ENCODE measurements at regions not wholly inside any gene's neighbourhood (a gene's known extent, or its start where the extent isn't known, plus 50 kb on each side); places are given as distances from the start of the nearest gene placed in this dataset.

DNA sequence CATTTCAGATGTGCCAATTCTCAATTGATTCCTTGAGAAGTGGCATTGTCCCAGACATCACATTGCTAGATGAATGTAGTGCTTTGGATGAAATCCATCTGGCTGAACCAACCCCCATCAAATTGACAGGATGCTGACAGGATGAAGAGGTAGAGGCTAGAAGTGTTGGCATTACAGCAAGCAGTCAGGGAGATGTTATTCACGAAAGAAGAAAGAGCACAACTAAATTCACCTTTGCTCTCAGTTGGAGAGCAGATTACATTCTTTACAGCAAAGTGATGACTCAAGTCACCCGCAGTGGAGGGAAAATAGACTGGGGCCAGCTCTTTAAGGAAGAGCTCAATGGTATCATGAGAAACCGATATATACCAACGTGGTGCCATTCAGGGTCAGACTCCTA lies 259.6 kb downstream of the C4orf33 start:
- Histone ChIP-seq H3K27me3 (ENCODE audit: control insufficient read depth, extremely low read depth, insufficient read depth, low read length) (no peaks in the 10 kb centered on the region), H3K9me3 (ENCODE audit: control insufficient read depth, low read depth, low read length) (no peaks in the 10 kb centered on the region), H3K9me1 (ENCODE audit: control insufficient read depth, extremely low read depth, insufficient read depth, low read length) (no peaks in the 10 kb centered on the region), H3K36me3 (ENCODE audit: control insufficient read depth in 2 of 2, extremely low read depth in 1 of 2, insufficient read depth in 2 of 2, low read length in 2 of 2) (no peaks in the 10 kb centered on the region), H3K4me3 (ENCODE audit: control insufficient read depth in 2 of 3, extremely low read depth in 1 of 3, insufficient read depth in 2 of 3, low read depth in 1 of 3, low read length in 3 of 3) (no peak overlapping the region), H2AFZ (ENCODE audit: control insufficient read depth, low read length) (no peak overlapping the region), H3K79me2 (ENCODE audit: control insufficient read depth, insufficient read depth, low read length) (no peaks in the 10 kb centered on the region), H3K9ac (ENCODE audit: control insufficient read depth, extremely low read depth, insufficient read depth, low read length) (no peak overlapping the region), H3K4me2 (ENCODE audit: control insufficient read depth, extremely low read depth, insufficient read depth, low read depth, low read length) (no peak overlapping the region), H4K20me1 (ENCODE audit: control insufficient read depth, extremely low read depth, insufficient read depth, low read length) (no peaks in the 10 kb centered on the region), H3K4me1 (ENCODE audit: control insufficient read depth, extremely low read depth, insufficient read depth, low read length) (peaks cover 3% of the 10 kb centered on the region), H3K27ac (ENCODE audit: control insufficient read depth, insufficient read depth, low read length) (no peak overlapping the region)
- TF ChIP-seq EZH2 (IDR thresholded peaks at IDR 0.05; ENCODE audit: low read length) = no peak
- TF ChIP-seq, protein P1, sequence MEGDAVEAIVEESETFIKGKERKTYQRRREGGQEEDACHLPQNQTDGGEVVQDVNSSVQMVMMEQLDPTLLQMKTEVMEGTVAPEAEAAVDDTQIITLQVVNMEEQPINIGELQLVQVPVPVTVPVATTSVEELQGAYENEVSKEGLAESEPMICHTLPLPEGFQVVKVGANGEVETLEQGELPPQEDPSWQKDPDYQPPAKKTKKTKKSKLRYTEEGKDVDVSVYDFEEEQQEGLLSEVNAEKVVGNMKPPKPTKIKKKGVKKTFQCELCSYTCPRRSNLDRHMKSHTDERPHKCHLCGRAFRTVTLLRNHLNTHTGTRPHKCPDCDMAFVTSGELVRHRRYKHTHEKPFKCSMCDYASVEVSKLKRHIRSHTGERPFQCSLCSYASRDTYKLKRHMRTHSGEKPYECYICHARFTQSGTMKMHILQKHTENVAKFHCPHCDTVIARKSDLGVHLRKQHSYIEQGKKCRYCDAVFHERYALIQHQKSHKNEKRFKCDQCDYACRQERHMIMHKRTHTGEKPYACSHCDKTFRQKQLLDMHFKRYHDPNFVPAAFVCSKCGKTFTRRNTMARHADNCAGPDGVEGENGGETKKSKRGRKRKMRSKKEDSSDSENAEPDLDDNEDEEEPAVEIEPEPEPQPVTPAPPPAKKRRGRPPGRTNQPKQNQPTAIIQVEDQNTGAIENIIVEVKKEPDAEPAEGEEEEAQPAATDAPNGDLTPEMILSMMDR (optimal IDR thresholded peaks at IDR 0.05 in 1 of 3, IDR thresholded peaks at IDR 0.05 in 1 of 3, conservative IDR thresholded peaks at IDR 0.05 in 1 of 3; ENCODE audit: extremely low read depth in 1 of 3, insufficient read depth in 2 of 3, low read length in 3 of 3) = no peak
- DNase-seq (ENCODE audit: low read depth, low spot score) (no peak), FAIRE-seq (no peak)
- dilution Hi-C loops (cut with MboI; ENCODE audit: extremely low pct_ligation_motif_present, low sequenced_read_pairs) = no loop called here

DNA sequence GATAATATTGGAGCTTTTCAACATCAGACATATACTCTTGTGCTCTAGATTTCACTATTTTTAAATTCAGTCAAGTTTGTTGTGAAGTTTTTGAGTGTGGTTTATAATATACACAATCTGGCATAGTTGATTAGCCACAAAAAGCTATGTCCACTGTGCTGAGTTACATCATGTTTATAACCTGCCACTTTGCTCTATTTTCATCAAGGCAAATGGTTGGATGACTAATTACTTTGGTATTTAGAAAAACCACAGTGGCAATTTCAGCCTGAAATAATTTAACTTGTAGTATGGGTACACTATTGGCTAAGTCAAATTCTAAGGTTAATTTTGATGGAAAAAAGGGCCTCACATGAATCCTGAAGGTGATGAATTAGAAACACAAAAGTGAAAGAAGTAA lies 262.6 kb downstream of the C4orf33 start:
- no peaks in the 10 kb centered on the region for H3K9me1 ChIP-seq (ENCODE audit: control insufficient read depth, extremely low read depth, insufficient read depth, low read length)
- H3K27me3 ChIP-seq (ENCODE audit: control insufficient read depth, extremely low read depth, insufficient read depth, low read length) = no peaks in the 10 kb centered on the region
- peaks cover 3% of the 10 kb centered on the region for H3K4me1 ChIP-seq (ENCODE audit: control insufficient read depth, extremely low read depth, insufficient read depth, low read length)
- TF ChIP-seq, protein P1 (optimal IDR thresholded peaks at IDR 0.05 in 1 of 3, IDR thresholded peaks at IDR 0.05 in 1 of 3, conservative IDR thresholded peaks at IDR 0.05 in 1 of 3; ENCODE audit: extremely low read depth in 1 of 3, insufficient read depth in 2 of 3, low read length in 3 of 3) = no peak
- TF ChIP-seq EZH2 (IDR thresholded peaks at IDR 0.05; ENCODE audit: low read length) = no peak
- H3K9ac ChIP-seq (ENCODE audit: control insufficient read depth, extremely low read depth, insufficient read depth, low read length) = no peak overlapping the region
- DNase-seq (ENCODE audit: low read depth, low spot score) (no peak), FAIRE-seq (no peak)
- no peaks in the 10 kb centered on the region for H3K36me3 ChIP-seq (ENCODE audit: control insufficient read depth in 2 of 2, extremely low read depth in 1 of 2, insufficient read depth in 2 of 2, low read length in 2 of 2)
- H4K20me1 ChIP-seq (ENCODE audit: control insufficient read depth, extremely low read depth, insufficient read depth, low read length) = no peaks in the 10 kb centered on the region
- dilution Hi-C loops (cut with MboI; ENCODE audit: extremely low pct_ligation_motif_present, low sequenced_read_pairs) = no loop called here
- H3K9me3 ChIP-seq (ENCODE audit: control insufficient read depth, low read depth, low read length) = no peaks in the 10 kb centered on the region
- H3K27ac ChIP-seq (ENCODE audit: control insufficient read depth, insufficient read depth, low read length) = no peak overlapping the region
- H2AFZ ChIP-seq (ENCODE audit: control insufficient read depth, low read length) = no peak overlapping the region
- no peak overlapping the region for H3K4me3 ChIP-seq (ENCODE audit: control insufficient read depth in 2 of 3, extremely low read depth in 1 of 3, insufficient read depth in 2 of 3, low read depth in 1 of 3, low read length in 3 of 3)
- H3K4me2 ChIP-seq (ENCODE audit: control insufficient read depth, extremely low read depth, insufficient read depth, low read depth, low read length) = no peak overlapping the region
- no peaks in the 10 kb centered on the region for H3K79me2 ChIP-seq (ENCODE audit: control insufficient read depth, insufficient read depth, low read length)
